GM13977 (cell line): ENCODE measurements at regions not wholly inside any gene's neighbourhood (a gene's known extent, or its start where the extent isn't known, plus 50 kb on each side); places are given as distances from the start of the nearest gene placed in this dataset.

Experiments
- DNase-seq: peaks from one replicate; pipeline ENCODE4 v3.0.0; 2012; ENCODE audit warnings: low spot score
- CTCF ChIP-seq: IDR thresholded peaks from 2 replicates; pipeline ENCODE4 v1.5.1; 2012; ENCODE audit warnings: mild to moderate bottlenecking, control low read depth; ENCODE audit not compliant: insufficient read depth; ENCODE audit errors: extremely low read depth, missing control alignments
- in situ Hi-C: fragments of 300-500 bp; cut with MboI; formaldehyde crosslinking; loops from one replicate; pipeline ENCODE4 v1.12.0; 2022; ENCODE audit warnings: low sequenced_read_pairs, low pct_unique_long_range_greater_than_20kb, mixed read lengths, inconsistent platforms; ENCODE audit not compliant: unreplicated experiment

GRCh38 chr20:40191573-40191972 lies 497.5 kb downstream of the MAFB start:
- TF ChIP-seq CTCF = no peak
- in situ Hi-C loops = no loop called here
- no peak for DNase-seq

GRCh38 chr20:40189621-40190020 lies 499.4 kb downstream of the MAFB start:
- in situ Hi-C loops = no loop called here
- TF ChIP-seq CTCF = no peak
- DNase-seq = no peak

- in situ Hi-C loops = no loop called here
- TF ChIP-seq CTCF = no peak
- DNase-seq = no peak
These were observed 500.7 kb downstream of the MAFB start for GRCh38 chr20:40188319-40188718.

- TF ChIP-seq CTCF = no peak
These were observed 502.2 kb downstream of the MAFB start for GRCh38 chr20:40186826-40187225.

GRCh38 chr20:40181676-40182075 lies 507.4 kb downstream of the MAFB start:
- in situ Hi-C loops = no loop called here
- TF ChIP-seq CTCF = no peak
- no peak for DNase-seq

More at GRCh38 chr20:40186826-40187225, 502.2 kb downstream of the MAFB start:
- no peak for DNase-seq
- in situ Hi-C loops = no loop called here

GRCh38 chr20:40176098-40176841 lies 512.8 kb downstream of the MAFB start:
- DNase-seq = no peak
- in situ Hi-C loops = no loop called here
- TF ChIP-seq CTCF = no peak
